ENCODE measurements at regions not wholly inside any gene's neighbourhood (a gene's known extent, or its start where the extent isn't known, plus 50 kb on each side); places are given as distances from the start of the nearest gene placed in this dataset.

GRCh38 chr5:120954255-120954654, 490.2 kb downstream of the PRR16 start:
- TF ChIP-seq CTCF (IDR thresholded peaks at IDR 0.05) = no peak
- Histone ChIP-seq H3K27ac (no peak overlapping the region), H3K4me1 (no peaks in the 10 kb centered on the region), H3K36me3 (ENCODE audit: low read depth, missing control alignments) (no peaks in the 10 kb centered on the region), H3K27me3 (no peaks in the 10 kb centered on the region), H3K9me3 (no peaks in the 10 kb centered on the region), H3K4me3 (no peak overlapping the region)
- intact Hi-C loops (cut with DNase I; ENCODE audit: low total_unique reads) = no loop called here
- no peak for DNase-seq

GRCh38 chr5:120955795-120956194, 491.7 kb downstream of the PRR16 start:
- Histone ChIP-seq H3K36me3 (ENCODE audit: low read depth, missing control alignments) (no peaks in the 10 kb centered on the region), H3K4me1 (no peaks in the 10 kb centered on the region), H3K27me3 (no peaks in the 10 kb centered on the region), H3K9me3 (no peaks in the 10 kb centered on the region), H3K27ac (no peak overlapping the region), H3K4me3 (no peak overlapping the region)
- TF ChIP-seq CTCF (IDR thresholded peaks at IDR 0.05) (no peak), POLR2A (IDR thresholded peaks at IDR 0.05) (no peak)
- intact Hi-C loops (cut with DNase I; ENCODE audit: low total_unique reads) = no loop called here
- DNase-seq = no peak

GRCh38 chr5:120958877-120959485, 494.9 kb downstream of the PRR16 start:
- TF ChIP-seq CTCF (IDR thresholded peaks at IDR 0.05) = no peak
- H3K27me3 ChIP-seq = no peaks in the 10 kb centered on the region
- H3K9me3 ChIP-seq = no peaks in the 10 kb centered on the region
- 87 to 92% methylated on average over 7 of the region's 7 CpGs for WGBS, 2 donors
- H3K27ac ChIP-seq = no peak overlapping the region
- H3K36me3 ChIP-seq (ENCODE audit: low read depth, missing control alignments) = no peaks in the 10 kb centered on the region
- intact Hi-C loops (cut with DNase I; ENCODE audit: low total_unique reads) = no loop called here
- no peaks in the 10 kb centered on the region for H3K4me1 ChIP-seq
- no peak overlapping the region for H3K4me3 ChIP-seq
- no peak for DNase-seq

GRCh38 chr5:120960510-120960909, 496.4 kb downstream of the PRR16 start:
- Histone ChIP-seq H3K4me3 (no peak overlapping the region), H3K36me3 (ENCODE audit: low read depth, missing control alignments) (no peaks in the 10 kb centered on the region), H3K27ac (no peak overlapping the region), H3K4me1 (no peaks in the 10 kb centered on the region), H3K27me3 (no peaks in the 10 kb centered on the region), H3K9me3 (no peaks in the 10 kb centered on the region)
- intact Hi-C loops (cut with DNase I; ENCODE audit: low total_unique reads) = no loop called here
- 94% methylated on average over 1 of the region's 1 CpG; no CpG with 5 or more reads in 1 of the 2 donors for WGBS, 2 donors
- DNase-seq = no peak
- no peak for TF ChIP-seq POLR2A (IDR thresholded peaks at IDR 0.05)
- TF ChIP-seq CTCF (IDR thresholded peaks at IDR 0.05) = no peak

GRCh38 chr5:120967366-120967765, 503.3 kb downstream of the PRR16 start:
- intact Hi-C loops (cut with DNase I; ENCODE audit: low total_unique reads) = no loop called here
- Histone ChIP-seq H3K36me3 (ENCODE audit: low read depth, missing control alignments) (no peaks in the 10 kb centered on the region), H3K27me3 (no peaks in the 10 kb centered on the region), H3K4me1 (no peaks in the 10 kb centered on the region), H3K4me3 (no peak overlapping the region), H3K27ac (no peak overlapping the region), H3K9me3 (no peaks in the 10 kb centered on the region)
- TF ChIP-seq POLR2A (IDR thresholded peaks at IDR 0.05) (no peak), CTCF (IDR thresholded peaks at IDR 0.05) (no peak)
- no peak for DNase-seq

All from testis (tissue), 2 donors.